ENCODE measurements at regions not wholly inside any gene's neighbourhood (a gene's known extent, or its start where the extent isn't known, plus 50 kb on each side); places are given as distances from the start of the nearest gene placed in this dataset.

DNA sequence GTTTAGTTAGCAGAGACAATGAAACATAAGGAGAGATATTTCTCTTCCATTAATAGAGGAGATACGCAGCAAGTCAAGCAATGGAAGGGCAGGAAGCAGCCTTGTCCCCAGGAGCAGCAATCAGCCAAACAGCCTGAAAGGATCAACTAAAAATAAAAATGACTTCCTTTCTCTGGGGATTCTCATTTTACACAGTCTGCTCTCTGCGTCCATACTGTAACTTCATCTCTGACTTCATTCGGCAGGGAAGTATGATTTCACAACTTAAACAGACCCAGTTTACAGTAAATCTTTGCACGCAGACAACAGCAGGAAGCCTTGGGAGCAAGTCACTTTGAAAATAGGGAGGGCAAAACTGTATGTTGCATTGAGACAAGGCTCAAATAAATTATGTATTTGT lies 826.7 kb downstream of the DIAPH3 start:
- no peak overlapping the region for H3K27ac ChIP-seq (ENCODE audit: low read depth in 2 of 2, low read length in 1 of 2)
- CTCF ChIA-PET, result no interaction called here
- H4K20me1 ChIP-seq (ENCODE audit: insufficient read depth), result no peaks in the 10 kb centered on the region
- H3K9ac ChIP-seq, result no peak overlapping the region
- POLR2A ChIA-PET, result no interaction called here
- H2AFZ ChIP-seq (ENCODE audit: low read depth), result no peak overlapping the region
- no peaks in the 10 kb centered on the region; a peak in 1 of 4 replicates for H3K4me1 ChIP-seq (ENCODE audit: control insufficient read depth in 1 of 2, insufficient read depth in 2 of 2, low read depth in 1 of 2, low read length in 1 of 2)
- DNase-seq, result no peak
- H3K4me2 ChIP-seq, result no peak overlapping the region
- H3K4me3 ChIP-seq (ENCODE audit: low read depth in 2 of 2, low read length in 1 of 2), result no peak overlapping the region
- H3K27me3 ChIP-seq (ENCODE audit: insufficient read depth), result no peaks in the 10 kb centered on the region
- no peak for TF ChIP-seq CHD2 (IDR thresholded peaks at IDR 0.05; ENCODE audit: low read length, partially characterized antibody)
- TF ChIP-seq, protein P1, sequence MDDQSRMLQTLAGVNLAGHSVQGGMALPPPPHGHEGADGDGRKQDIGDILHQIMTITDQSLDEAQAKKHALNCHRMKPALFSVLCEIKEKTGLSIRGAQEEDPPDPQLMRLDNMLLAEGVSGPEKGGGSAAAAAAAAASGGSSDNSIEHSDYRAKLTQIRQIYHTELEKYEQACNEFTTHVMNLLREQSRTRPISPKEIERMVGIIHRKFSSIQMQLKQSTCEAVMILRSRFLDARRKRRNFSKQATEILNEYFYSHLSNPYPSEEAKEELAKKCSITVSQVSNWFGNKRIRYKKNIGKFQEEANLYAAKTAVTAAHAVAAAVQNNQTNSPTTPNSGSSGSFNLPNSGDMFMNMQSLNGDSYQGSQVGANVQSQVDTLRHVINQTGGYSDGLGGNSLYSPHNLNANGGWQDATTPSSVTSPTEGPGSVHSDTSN (IDR thresholded peaks at IDR 0.05), result no peak
- no peak for TF ChIP-seq EP300 (IDR thresholded peaks at IDR 0.05; ENCODE audit: borderline replicate concordance in 1 of 2, low read depth in 1 of 2, low read length in 1 of 2)
- TF ChIP-seq NRF1 (IDR thresholded peaks at IDR 0.05; ENCODE audit: low read depth, low read length), result no peak
- no peaks in the 10 kb centered on the region for H3K36me3 ChIP-seq (replicated peaks in 1 of 2; ENCODE audit: control insufficient read depth in 1 of 2, insufficient read depth in 2 of 2, low read length in 1 of 2)
- WGBS (ENCODE audit: low lambda C conversion rate), result 70% methylated on average over 4 of the region's 4 CpGs
- no peaks in the 10 kb centered on the region for H3K9me2 ChIP-seq
- H3K79me2 ChIP-seq (ENCODE audit: insufficient read depth), result no peaks in the 10 kb centered on the region
- no peaks in the 10 kb centered on the region for H3K9me3 ChIP-seq
- no peaks in the 10 kb centered on the region for H3F3A ChIP-seq (replicated peaks; ENCODE audit: insufficient read depth)

DNA sequence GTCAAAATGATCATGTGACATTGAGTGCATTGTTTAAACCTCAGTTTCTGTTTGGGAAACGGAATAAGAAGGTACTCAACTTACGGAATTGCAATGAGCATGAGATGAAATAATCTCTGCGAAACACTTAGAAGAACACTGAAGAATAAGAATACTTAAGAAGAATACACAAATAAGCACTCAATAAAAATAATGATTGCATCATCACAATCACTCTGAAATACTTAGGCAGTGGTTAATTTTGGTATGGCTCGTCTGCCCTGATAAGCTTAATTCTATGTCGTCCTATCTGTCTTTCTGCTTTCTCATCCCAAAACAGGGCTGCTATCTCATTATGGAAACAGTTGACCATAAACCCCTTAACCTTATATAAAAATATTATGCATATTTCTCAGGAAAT lies 823.6 kb downstream of the DIAPH3 start:
- no peak for DNase-seq
- no peaks in the 10 kb centered on the region for H3K9me2 ChIP-seq
- no peaks in the 10 kb centered on the region for H3K79me2 ChIP-seq (ENCODE audit: insufficient read depth)
- H3K4me2 ChIP-seq, result no peak overlapping the region
- H3K4me1 ChIP-seq (ENCODE audit: control insufficient read depth in 1 of 2, insufficient read depth in 2 of 2, low read depth in 1 of 2, low read length in 1 of 2), result no peaks in the 10 kb centered on the region; a peak in 1 of 4 replicates
- no peak overlapping the region for H3K9ac ChIP-seq
- no peak overlapping the region for H3K27ac ChIP-seq (ENCODE audit: low read depth in 2 of 2, low read length in 1 of 2)
- no peak overlapping the region for H3K4me3 ChIP-seq (ENCODE audit: low read depth in 2 of 2, low read length in 1 of 2)
- no peaks in the 10 kb centered on the region for H3F3A ChIP-seq (replicated peaks; ENCODE audit: insufficient read depth)
- CTCF ChIA-PET, result no interaction called here
- no peaks in the 10 kb centered on the region for H3K36me3 ChIP-seq (replicated peaks in 1 of 2; ENCODE audit: control insufficient read depth in 1 of 2, insufficient read depth in 2 of 2, low read length in 1 of 2)
- H3K9me3 ChIP-seq, result no peaks in the 10 kb centered on the region
- no peak overlapping the region for H2AFZ ChIP-seq (ENCODE audit: low read depth)
- no peaks in the 10 kb centered on the region for H3K27me3 ChIP-seq (ENCODE audit: insufficient read depth)
- POLR2A ChIA-PET, result no interaction called here
- 83% methylated on average over 5 of the region's 5 CpGs for WGBS (ENCODE audit: low lambda C conversion rate)
- TF ChIP-seq, protein P1 (IDR thresholded peaks at IDR 0.05), result no peak
- TF ChIP-seq EP300 (IDR thresholded peaks at IDR 0.05; ENCODE audit: borderline replicate concordance in 1 of 2, low read depth in 1 of 2, low read length in 1 of 2), result no peak
- TF ChIP-seq FOXM1 (IDR thresholded peaks at IDR 0.05; ENCODE audit: low read depth), result no peak
- TF ChIP-seq, protein P2, sequence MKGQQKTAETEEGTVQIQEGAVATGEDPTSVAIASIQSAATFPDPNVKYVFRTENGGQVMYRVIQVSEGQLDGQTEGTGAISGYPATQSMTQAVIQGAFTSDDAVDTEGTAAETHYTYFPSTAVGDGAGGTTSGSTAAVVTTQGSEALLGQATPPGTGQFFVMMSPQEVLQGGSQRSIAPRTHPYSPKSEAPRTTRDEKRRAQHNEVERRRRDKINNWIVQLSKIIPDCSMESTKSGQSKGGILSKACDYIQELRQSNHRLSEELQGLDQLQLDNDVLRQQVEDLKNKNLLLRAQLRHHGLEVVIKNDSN (IDR thresholded peaks at IDR 0.05; ENCODE audit: borderline replicate concordance, low read depth), result no peak
- no peak for TF ChIP-seq RAD21 (IDR thresholded peaks at IDR 0.05; ENCODE audit: low read length)
- TF ChIP-seq, protein P3, sequence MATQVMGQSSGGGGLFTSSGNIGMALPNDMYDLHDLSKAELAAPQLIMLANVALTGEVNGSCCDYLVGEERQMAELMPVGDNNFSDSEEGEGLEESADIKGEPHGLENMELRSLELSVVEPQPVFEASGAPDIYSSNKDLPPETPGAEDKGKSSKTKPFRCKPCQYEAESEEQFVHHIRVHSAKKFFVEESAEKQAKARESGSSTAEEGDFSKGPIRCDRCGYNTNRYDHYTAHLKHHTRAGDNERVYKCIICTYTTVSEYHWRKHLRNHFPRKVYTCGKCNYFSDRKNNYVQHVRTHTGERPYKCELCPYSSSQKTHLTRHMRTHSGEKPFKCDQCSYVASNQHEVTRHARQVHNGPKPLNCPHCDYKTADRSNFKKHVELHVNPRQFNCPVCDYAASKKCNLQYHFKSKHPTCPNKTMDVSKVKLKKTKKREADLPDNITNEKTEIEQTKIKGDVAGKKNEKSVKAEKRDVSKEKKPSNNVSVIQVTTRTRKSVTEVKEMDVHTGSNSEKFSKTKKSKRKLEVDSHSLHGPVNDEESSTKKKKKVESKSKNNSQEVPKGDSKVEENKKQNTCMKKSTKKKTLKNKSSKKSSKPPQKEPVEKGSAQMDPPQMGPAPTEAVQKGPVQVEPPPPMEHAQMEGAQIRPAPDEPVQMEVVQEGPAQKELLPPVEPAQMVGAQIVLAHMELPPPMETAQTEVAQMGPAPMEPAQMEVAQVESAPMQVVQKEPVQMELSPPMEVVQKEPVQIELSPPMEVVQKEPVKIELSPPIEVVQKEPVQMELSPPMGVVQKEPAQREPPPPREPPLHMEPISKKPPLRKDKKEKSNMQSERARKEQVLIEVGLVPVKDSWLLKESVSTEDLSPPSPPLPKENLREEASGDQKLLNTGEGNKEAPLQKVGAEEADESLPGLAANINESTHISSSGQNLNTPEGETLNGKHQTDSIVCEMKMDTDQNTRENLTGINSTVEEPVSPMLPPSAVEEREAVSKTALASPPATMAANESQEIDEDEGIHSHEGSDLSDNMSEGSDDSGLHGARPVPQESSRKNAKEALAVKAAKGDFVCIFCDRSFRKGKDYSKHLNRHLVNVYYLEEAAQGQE (IDR thresholded peaks at IDR 0.05; ENCODE audit: low read depth, low read length), result no peak
- TF ChIP-seq, protein P4, sequence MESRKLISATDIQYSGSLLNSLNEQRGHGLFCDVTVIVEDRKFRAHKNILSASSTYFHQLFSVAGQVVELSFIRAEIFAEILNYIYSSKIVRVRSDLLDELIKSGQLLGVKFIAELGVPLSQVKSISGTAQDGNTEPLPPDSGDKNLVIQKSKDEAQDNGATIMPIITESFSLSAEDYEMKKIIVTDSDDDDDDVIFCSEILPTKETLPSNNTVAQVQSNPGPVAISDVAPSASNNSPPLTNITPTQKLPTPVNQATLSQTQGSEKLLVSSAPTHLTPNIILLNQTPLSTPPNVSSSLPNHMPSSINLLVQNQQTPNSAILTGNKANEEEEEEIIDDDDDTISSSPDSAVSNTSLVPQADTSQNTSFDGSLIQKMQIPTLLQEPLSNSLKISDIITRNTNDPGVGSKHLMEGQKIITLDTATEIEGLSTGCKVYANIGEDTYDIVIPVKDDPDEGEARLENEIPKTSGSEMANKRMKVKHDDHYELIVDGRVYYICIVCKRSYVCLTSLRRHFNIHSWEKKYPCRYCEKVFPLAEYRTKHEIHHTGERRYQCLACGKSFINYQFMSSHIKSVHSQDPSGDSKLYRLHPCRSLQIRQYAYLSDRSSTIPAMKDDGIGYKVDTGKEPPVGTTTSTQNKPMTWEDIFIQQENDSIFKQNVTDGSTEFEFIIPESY (IDR thresholded peaks at IDR 0.05; ENCODE audit: borderline replicate concordance, low read depth), result no peak
- TF ChIP-seq TCF12 (IDR thresholded peaks at IDR 0.05), result no peak
- no peak for TF ChIP-seq MEF2A (IDR thresholded peaks at IDR 0.05; ENCODE audit: borderline replicate concordance, low read depth)
- TF ChIP-seq, protein P5, sequence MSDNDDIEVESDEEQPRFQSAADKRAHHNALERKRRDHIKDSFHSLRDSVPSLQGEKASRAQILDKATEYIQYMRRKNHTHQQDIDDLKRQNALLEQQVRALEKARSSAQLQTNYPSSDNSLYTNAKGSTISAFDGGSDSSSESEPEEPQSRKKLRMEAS (IDR thresholded peaks at IDR 0.05; ENCODE audit: low read depth), result no peak
- no peak for TF ChIP-seq YY1 (IDR thresholded peaks at IDR 0.05; ENCODE audit: low read depth)
- TF ChIP-seq POLR2AphosphoS5 (IDR thresholded peaks at IDR 0.05; ENCODE audit: low read depth, low read length), result no peak
- TF ChIP-seq RCOR1 (IDR thresholded peaks at IDR 0.05; ENCODE audit: low read length), result no peak
- no peak for TF ChIP-seq NFIC (IDR thresholded peaks at IDR 0.05; ENCODE audit: borderline replicate concordance)
- TF ChIP-seq RFX5 (IDR thresholded peaks at IDR 0.05; ENCODE audit: low read length), result no peak
- no peaks in the 10 kb centered on the region for H4K20me1 ChIP-seq (ENCODE audit: insufficient read depth)
